AG04449 (cell line): ENCODE measurements at regions not wholly inside any gene's neighbourhood (a gene's known extent, or its start where the extent isn't known, plus 50 kb on each side); places are given as distances from the start of the nearest gene placed in this dataset.

Experiments
- CTCF ChIA-PET: fragments of 350-600 bp; formaldehyde crosslinking; extraction: SDS; loops from one replicate; lab custom pipeline; 2021; ENCODE audit warnings: antibody characterized with exemption; lab: Yijun Ruan, JAX
- POLR2A ChIA-PET: fragments of 400-600, 350-600 bp; formaldehyde crosslinking; extraction: SDS; loops from one replicate; lab custom pipeline; 2020; ENCODE audit warnings: antibody characterized with exemption, inconsistent platforms; lab: Yijun Ruan, JAX
- DNase-seq: peaks from one replicate; pipeline ENCODE4 v3.0.0-alpha.2; 2010; ENCODE audit warnings: low read depth, low spot score
- H3K4me3 ChIP-seq: 2 replicates; pipeline ENCODE4 v1.5.1; 2011; ENCODE audit warnings: low read depth, mild to moderate bottlenecking, control low read depth, low read length
- TF ChIP-seq, protein P1 (sequence below): IDR thresholded peaks from one replicate; pipeline ENCODE4 v1.5.1; 2011; ENCODE audit warnings: mild to moderate bottlenecking, moderate library complexity, low read length, control low read depth, inconsistent platforms; ENCODE audit not compliant: insufficient read depth; ENCODE audit errors: missing control alignments

DNA sequence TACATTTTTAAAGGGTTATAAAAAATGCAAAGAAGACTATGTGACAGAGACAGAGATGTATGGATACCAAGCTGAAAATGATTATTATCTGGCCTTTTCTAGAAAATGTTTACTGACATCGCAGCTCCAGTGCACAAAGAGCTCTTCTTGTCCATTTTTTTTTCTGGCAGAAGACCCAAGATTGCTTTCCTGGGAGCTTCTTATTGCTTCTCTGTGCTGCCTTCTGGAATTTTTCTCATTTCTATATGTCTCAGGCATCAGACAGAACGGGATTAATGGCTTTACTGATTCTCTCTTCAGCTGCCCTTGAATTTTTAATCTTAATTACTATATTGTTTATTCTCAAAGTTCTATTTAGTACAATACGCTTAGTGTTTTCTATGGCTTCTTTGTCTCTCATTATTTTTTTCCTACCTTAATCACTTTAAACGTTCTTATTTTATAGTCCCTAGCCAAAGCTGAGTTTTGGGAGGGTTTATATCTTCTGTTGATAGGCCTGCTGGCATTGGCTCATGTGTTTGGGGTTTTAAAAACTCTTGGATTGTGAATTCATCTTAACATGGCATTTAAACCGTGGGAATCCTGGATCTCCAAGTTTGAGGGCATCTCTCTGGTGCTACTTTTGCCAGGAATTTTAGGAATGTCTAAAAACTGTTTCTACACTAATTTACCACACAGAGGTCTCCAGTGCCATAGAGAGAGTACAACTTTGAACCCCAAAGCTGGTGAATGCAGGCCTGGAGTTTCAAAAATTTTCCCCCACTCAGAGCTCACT is 138.9 kb upstream of the LNX1 start:
- POLR2A ChIA-PET: interaction anchor here (0.8 kb wide), 1 partner anchor 15 kb away, joined by 3 read pairs; no protein-coding TSS in a partner anchor
- TF ChIP-seq, protein P1, sequence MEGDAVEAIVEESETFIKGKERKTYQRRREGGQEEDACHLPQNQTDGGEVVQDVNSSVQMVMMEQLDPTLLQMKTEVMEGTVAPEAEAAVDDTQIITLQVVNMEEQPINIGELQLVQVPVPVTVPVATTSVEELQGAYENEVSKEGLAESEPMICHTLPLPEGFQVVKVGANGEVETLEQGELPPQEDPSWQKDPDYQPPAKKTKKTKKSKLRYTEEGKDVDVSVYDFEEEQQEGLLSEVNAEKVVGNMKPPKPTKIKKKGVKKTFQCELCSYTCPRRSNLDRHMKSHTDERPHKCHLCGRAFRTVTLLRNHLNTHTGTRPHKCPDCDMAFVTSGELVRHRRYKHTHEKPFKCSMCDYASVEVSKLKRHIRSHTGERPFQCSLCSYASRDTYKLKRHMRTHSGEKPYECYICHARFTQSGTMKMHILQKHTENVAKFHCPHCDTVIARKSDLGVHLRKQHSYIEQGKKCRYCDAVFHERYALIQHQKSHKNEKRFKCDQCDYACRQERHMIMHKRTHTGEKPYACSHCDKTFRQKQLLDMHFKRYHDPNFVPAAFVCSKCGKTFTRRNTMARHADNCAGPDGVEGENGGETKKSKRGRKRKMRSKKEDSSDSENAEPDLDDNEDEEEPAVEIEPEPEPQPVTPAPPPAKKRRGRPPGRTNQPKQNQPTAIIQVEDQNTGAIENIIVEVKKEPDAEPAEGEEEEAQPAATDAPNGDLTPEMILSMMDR: no peak
- CTCF ChIA-PET: interaction anchor here (1.3 to 2.1 kb wide), 3 partner anchors 11 to 503 kb away, joined by 4 to 10 read pairs (median 5); no protein-coding TSS in a partner anchor
- no peak overlapping the region for H3K4me3 ChIP-seq
- DNase-seq: no peak

DNA sequence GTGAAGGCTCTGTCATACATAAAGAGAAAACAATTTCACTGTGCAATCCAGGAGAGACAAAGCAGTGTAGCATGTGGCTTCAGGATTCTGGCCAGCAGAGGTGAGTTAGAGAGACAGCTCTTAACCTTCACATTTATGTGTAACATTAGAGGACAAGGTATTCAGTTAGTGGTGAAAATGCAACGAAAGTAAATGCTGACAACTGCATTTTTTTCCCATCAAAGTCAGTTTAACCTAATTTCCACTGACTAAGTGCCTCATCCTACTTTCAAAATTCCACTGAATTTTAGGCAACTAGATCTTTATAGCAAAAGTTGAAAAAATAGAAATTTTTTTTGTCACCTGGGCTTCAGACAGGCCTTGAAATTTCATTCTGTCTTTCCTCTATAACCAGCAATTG is 130.8 kb upstream of the LNX1 start:
- no peak overlapping the region for H3K4me3 ChIP-seq
- TF ChIP-seq, protein P1: no peak
- POLR2A ChIA-PET: no interaction called here
- DNase-seq: no peak
- CTCF ChIA-PET: interaction anchor here (1.1 kb wide), 1 partner anchor 186 kb away, joined by 4 read pairs; no protein-coding TSS in a partner anchor

DNA sequence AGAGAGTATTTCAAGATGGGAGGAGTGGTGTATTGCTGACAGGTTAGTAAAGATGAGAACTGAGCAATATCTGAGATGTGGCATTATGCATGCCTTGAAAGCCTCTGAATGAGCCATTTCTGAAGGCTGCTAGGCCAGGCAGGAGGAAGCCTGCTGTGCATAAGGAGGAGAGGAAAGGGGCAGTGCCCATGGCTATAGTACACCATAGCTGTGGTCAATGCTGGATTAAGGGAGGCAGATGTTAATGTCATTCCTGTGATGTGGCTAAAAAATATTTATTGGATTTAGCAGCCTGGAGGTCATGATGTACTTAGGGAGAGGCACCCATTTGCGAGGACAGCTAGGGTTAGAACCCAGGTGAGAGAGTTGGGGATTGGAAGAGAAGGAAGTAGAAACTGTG is 130.0 kb upstream of the LNX1 start:
- DNase-seq: no peak
- CTCF ChIA-PET: no interaction called here

DNA sequence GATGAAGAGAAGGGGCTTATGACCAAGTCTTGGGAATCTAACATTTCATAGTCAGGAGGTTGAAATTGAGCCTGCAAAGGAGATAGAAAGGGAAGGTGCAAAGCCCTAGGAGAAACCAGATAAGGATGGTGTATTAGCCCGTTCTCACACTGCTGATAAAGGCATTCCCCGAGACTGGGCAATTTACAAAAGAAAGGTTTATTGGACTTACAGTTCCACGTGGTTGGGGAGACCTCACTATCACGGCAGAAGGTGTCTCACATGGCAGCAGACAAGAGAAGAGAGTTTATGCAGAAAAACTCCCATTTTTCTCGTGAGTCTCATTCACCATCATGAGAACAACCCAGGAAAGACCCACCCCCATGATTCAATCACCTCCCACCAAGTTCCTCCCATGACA is 129.5 kb upstream of the LNX1 start:
- ChIA-PET POLR2A (no interaction called here), CTCF (no interaction called here)
- TF ChIP-seq, protein P1: no peak
- no peak overlapping the region for H3K4me3 ChIP-seq
- DNase-seq: no peak

More for the DNA sequence above, 130.0 kb upstream of the LNX1 start:
- H3K4me3 ChIP-seq: no peak overlapping the region
- POLR2A ChIA-PET: no interaction called here
- TF ChIP-seq, protein P1: no peak

DNA sequence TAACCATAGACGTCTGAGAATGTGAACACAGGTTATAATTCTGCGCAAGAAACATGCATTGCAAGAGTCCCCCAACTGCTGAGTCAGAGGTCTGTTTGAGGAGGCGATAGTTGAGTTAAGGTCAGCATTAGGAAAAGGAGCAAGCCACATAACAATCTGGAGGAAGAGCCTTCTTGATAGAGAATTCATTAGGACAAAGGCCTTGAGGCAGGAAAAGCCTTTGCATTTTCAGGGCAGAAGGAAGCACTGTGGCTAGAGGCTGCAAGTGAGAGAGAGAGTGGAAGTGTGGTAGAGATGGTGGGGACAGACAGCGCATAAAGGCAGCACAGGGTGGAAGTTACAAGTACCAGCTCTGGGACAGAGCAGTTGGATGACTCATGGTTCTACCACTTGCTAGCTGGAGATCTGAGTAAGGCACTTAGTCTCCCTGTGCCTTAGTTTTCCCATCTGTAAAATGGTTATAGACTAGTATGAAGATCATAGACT is 125.8 kb upstream of the LNX1 start:
- CTCF ChIA-PET: interaction anchor here (2.1 to 7.3 kb wide), 4 partner anchors 11 to 516 kb away, joined by 5 to 46 read pairs (median 26); no protein-coding TSS in a partner anchor
- TF ChIP-seq, protein P1: no peak
- no peak for DNase-seq

DNA sequence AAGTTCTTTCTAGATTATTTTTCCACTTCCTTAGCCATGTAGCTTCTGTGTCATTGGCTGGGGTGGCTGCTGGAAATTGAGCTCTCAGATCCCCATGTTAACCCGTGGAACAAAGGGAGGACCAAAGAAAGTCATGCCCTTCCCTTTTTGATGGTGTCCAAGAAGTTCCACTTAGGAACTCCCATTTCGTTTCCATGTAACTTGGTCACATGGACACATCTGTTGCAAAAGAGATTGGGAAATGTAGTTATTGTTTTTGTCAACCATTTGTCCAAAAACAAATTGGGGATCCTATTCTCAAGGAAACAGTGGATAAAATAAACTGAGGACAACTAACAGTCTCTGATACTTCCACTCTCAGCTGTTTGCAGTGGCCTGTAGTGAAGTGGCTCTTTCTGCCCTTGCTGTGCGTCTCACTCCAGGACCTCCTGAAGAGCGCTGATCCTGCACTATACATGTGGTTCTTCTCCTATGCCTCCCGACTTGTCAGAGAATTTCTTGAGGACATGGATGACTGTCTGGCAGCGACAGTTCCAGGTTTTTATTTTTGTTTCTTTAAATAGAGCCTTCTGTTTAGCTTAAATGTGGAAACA is 125.3 kb upstream of the LNX1 start:
- no peak overlapping the region for H3K4me3 ChIP-seq
- ChIA-PET CTCF (interaction anchor here (0.6 to 7.3 kb wide), 6 partner anchors 11 to 517 kb away, joined by 3 to 46 read pairs (median 11); no protein-coding TSS in a partner anchor), POLR2A (interaction anchor here (0.7 kb wide), 1 partner anchor 529 kb away, joined by 3 read pairs; no protein-coding TSS in a partner anchor)
- no peak for DNase-seq
- TF ChIP-seq, protein P1: no peak

More for the DNA sequence above, 125.8 kb upstream of the LNX1 start:
- H3K4me3 ChIP-seq: no peak overlapping the region
- POLR2A ChIA-PET: no interaction called here
